Osteocyte (in vitro differentiated cells): ENCODE measurements at regions not wholly inside any gene's neighbourhood (a gene's known extent, or its start where the extent isn't known, plus 50 kb on each side); places are given as distances from the start of the nearest gene placed in this dataset.

Experiments
- DNase-seq: peaks from one replicate; pipeline ENCODE4 v3.0.0; 2021; ENCODE audit warnings: mixed read lengths; ENCODE audit not compliant: unreplicated experiment; ENCODE audit errors: extremely low spot score
- H3K27ac Mint-ChIP-seq: one replicate; pipeline ENCODE4 v1.8.0; 2021; ENCODE audit warnings: mild to moderate bottlenecking, mixed read lengths; ENCODE audit not compliant: unreplicated experiment
- H3K27me3 Mint-ChIP-seq: one replicate; pipeline ENCODE4 v1.8.0; 2021; ENCODE audit warnings: mixed read lengths; ENCODE audit not compliant: unreplicated experiment
- H3K36me3 Mint-ChIP-seq: one replicate; pipeline ENCODE4 v1.8.0; 2021; ENCODE audit warnings: mixed read lengths; ENCODE audit not compliant: unreplicated experiment
- H3K4me1 Mint-ChIP-seq: one replicate; pipeline ENCODE4 v1.8.0; 2021; ENCODE audit warnings: mixed read lengths; ENCODE audit not compliant: unreplicated experiment
- H3K4me3 Mint-ChIP-seq: one replicate; pipeline ENCODE4 v1.8.0; 2021; ENCODE audit warnings: mild to moderate bottlenecking, moderate library complexity, mixed read lengths; ENCODE audit not compliant: unreplicated experiment
- H3K9me3 Mint-ChIP-seq: one replicate; pipeline ENCODE4 v1.8.0; 2021; ENCODE audit warnings: mixed read lengths; ENCODE audit not compliant: unreplicated experiment
- CTCF ChIP-seq: fragments of 200-600 bp; sonication (generic); IDR thresholded peaks from 2 replicates; pipeline ENCODE4 v1.5.0; 2021; ENCODE audit warnings: antibody characterized with exemption, mild to moderate bottlenecking, moderate library complexity

GRCh38 chr16:86872833-86873232 lies 294.5 kb downstream of the FOXL1 start:
- TF ChIP-seq CTCF = no peak
- no peak overlapping the region for H3K4me3 Mint-ChIP-seq
- H3K27me3 Mint-ChIP-seq = peaks cover 6% of the 10 kb centered on the region
- H3K36me3 Mint-ChIP-seq = no peaks in the 10 kb centered on the region
- no peak overlapping the region for H3K27ac Mint-ChIP-seq
- peaks cover 4% of the 10 kb centered on the region for H3K9me3 Mint-ChIP-seq
- H3K4me1 Mint-ChIP-seq = peaks cover 28% of the 10 kb centered on the region
- no peak for DNase-seq

GRCh38 chr16:86874141-86874540 lies 295.8 kb downstream of the FOXL1 start:
- no peak for DNase-seq
- Mint-ChIP-seq H3K27me3 (peaks cover 10% of the 10 kb centered on the region), H3K27ac (no peak overlapping the region), H3K36me3 (no peaks in the 10 kb centered on the region), H3K4me3 (no peak overlapping the region), H3K4me1 (peaks cover 26% of the 10 kb centered on the region), H3K9me3 (peaks cover 4% of the 10 kb centered on the region)
- peak; percentile 50 for TF ChIP-seq CTCF

- H3K27ac Mint-ChIP-seq = no peak overlapping the region
- DNase-seq = no peak
- H3K9me3 Mint-ChIP-seq = peaks cover 4% of the 10 kb centered on the region
- no peaks in the 10 kb centered on the region for H3K36me3 Mint-ChIP-seq
- H3K4me1 Mint-ChIP-seq = peaks cover 16% of the 10 kb centered on the region
- H3K27me3 Mint-ChIP-seq = peaks cover 10% of the 10 kb centered on the region
- H3K4me3 Mint-ChIP-seq = no peak overlapping the region
- no peak for TF ChIP-seq CTCF
Observed at GRCh38 chr16:86876499-86876898, 298.1 kb downstream of the FOXL1 start.

GRCh38 chr16:86877108-86877507 lies 298.8 kb downstream of the FOXL1 start:
- no peak for DNase-seq
- peaks cover 10% of the 10 kb centered on the region for H3K27me3 Mint-ChIP-seq
- no peaks in the 10 kb centered on the region for H3K36me3 Mint-ChIP-seq
- TF ChIP-seq CTCF = no peak
- no peak overlapping the region for H3K4me3 Mint-ChIP-seq
- no peak overlapping the region for H3K27ac Mint-ChIP-seq
- peaks cover 17% of the 10 kb centered on the region for H3K4me1 Mint-ChIP-seq
- H3K9me3 Mint-ChIP-seq = peaks cover 4% of the 10 kb centered on the region

- Mint-ChIP-seq H3K27me3 (peaks cover 10% of the 10 kb centered on the region), H3K27ac (no peak overlapping the region), H3K4me1 (peaks cover 16% of the 10 kb centered on the region), H3K4me3 (no peak overlapping the region), H3K36me3 (no peaks in the 10 kb centered on the region), H3K9me3 (peaks cover 4% of the 10 kb centered on the region)
- DNase-seq = no peak
- TF ChIP-seq CTCF = no peak
Observed at GRCh38 chr16:86877835-86878234, 299.5 kb downstream of the FOXL1 start.
